Lung (tissue), 11 donors: ENCODE measurements at regions not wholly inside any gene's neighbourhood (a gene's known extent, or its start where the extent isn't known, plus 50 kb on each side); places are given as distances from the start of the nearest gene placed in this dataset.
A peak's percentile ranks its signal among the peaks of the same experiment; 100 is the strongest.

Source experiments
- ATAC-seq: fragments of 200-7000 bp; cut with Tn5 transposase; one replicate; pipeline ENCODE4 v1.9.1; 2020; ENCODE audit warnings: moderate number of reproducible peaks; ENCODE audit not compliant: insufficient read depth, low FRiP score
- DNase-seq, 3 donors: peaks; one replicate each; pipeline ENCODE4 v3.0.0-alpha.2; 2013 to 2017
- H3K27ac ChIP-seq, 2 donors: one replicate each; pipeline ENCODE4 v1.5.1; 2013; ENCODE audit warnings: mild to moderate bottlenecking in 2 of 2, moderate library complexity in 2 of 2, control low read depth in 1 of 2, inconsistent platforms in 1 of 2, low read depth in 1 of 2, low read length in 1 of 2
- H3K27me3 ChIP-seq, 3 donors: one replicate each; pipeline ENCODE4 v1.5.1; 2013; ENCODE audit warnings: low read length in 2 of 3; ENCODE audit not compliant: control insufficient read depth in 3 of 3, insufficient read depth in 3 of 3
- H3K36me3 ChIP-seq, 4 donors: one replicate each; pipeline ENCODE4 v1.5.1; 2013; ENCODE audit warnings: low read length in 4 of 4, mild to moderate bottlenecking in 1 of 4, moderate library complexity in 1 of 4; ENCODE audit not compliant: control insufficient read depth in 4 of 4, insufficient read depth in 4 of 4
- H3K4me1 ChIP-seq, 5 donors: one replicate each; pipeline ENCODE4 v1.5.1; 2013; ENCODE audit warnings: low read length in 5 of 5, mild to moderate bottlenecking in 2 of 5, moderate library complexity in 1 of 5; ENCODE audit not compliant: control insufficient read depth in 5 of 5, insufficient read depth in 5 of 5
- H3K4me3 ChIP-seq: one replicate; pipeline ENCODE4 v1.5.1; 2013; ENCODE audit warnings: mild to moderate bottlenecking, control low read depth, moderate library complexity
- H3K9ac ChIP-seq, 2 donors: one replicate each; pipeline ENCODE4 v1.5.1; 2013; ENCODE audit warnings: low read length in 2 of 2, control low read depth in 1 of 2; ENCODE audit not compliant: insufficient read depth in 1 of 2
- H3K9me3 ChIP-seq, 4 donors: one replicate each; pipeline ENCODE4 v1.5.1; 2013; ENCODE audit warnings: low read length in 3 of 4, mild to moderate bottlenecking in 1 of 4, moderate library complexity in 1 of 4; ENCODE audit not compliant: control insufficient read depth in 4 of 4, insufficient read depth in 3 of 4
- WGBS, 2 donors: extraction: QIAGEN DNeasy Blood & Tissue Kit; methylation state at CpG; one replicate each; pipeline ENCODE4 v1.1.7; 2013; 5-methylcytosine and 5-hydroxymethylcytosine counted together
- TF ChIP-seq, protein P1 (sequence below): IDR thresholded peaks from 2 replicates; pipeline ENCODE4 v1.5.1; 2012; ENCODE audit warnings: mild to moderate bottlenecking; ENCODE audit errors: control extremely low read depth, extremely low read depth
- donor health status: control.
- donor health status: control.
- donor health status: Bipolar disorder and iron deficiency.
- donor health status: healthy.
- donor health status: DM: yes; HTN: yes; CAD: no.

DNA sequence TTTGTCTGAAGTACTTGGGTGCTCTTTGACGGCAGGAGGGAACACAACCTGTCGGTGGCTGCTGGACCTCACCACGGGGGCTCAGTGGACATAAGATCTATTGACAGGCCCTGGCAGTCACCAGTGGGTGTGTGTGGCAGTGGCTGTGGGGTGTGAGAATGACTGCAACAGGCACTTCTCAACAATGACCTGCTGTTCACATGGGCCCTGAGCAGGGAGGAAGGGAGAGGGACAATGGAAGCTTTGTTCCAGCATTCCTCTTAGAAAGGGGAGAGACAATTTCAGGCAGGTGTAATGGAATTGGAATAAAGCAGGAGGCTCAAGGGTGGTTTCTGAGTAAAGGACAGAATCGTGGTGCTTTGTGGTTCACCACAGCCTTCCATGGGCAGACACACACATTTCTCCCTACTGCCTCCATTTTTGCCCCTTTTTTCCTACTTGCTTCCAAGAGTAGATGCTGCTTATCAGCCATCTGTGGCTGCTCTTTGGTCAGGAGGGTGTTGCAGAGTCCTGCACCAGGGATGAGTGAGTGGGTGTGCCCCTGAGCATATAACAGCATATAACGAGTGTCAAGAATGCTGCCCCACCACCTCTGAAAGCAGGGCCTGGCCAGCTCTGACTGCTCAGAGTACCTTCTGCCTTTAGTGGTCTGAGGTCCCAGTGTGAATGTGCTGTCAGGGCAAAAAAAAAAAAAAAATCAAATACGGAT is 267.7 kb downstream of the RASSF9 start:
- Histone ChIP-seq H3K27me3 (no peaks in the 10 kb centered on the region), H3K4me1 (peaks cover 0 to 4% (median 0%) of the 10 kb centered on the region in 5 donors), H3K36me3 (no peaks in the 10 kb centered on the region), H3K9ac (no peak overlapping the region), H3K9me3 (no peaks in the 10 kb centered on the region), H3K4me3 (no peak overlapping the region), H3K27ac (no peak overlapping the region)
- TF ChIP-seq, protein P1, sequence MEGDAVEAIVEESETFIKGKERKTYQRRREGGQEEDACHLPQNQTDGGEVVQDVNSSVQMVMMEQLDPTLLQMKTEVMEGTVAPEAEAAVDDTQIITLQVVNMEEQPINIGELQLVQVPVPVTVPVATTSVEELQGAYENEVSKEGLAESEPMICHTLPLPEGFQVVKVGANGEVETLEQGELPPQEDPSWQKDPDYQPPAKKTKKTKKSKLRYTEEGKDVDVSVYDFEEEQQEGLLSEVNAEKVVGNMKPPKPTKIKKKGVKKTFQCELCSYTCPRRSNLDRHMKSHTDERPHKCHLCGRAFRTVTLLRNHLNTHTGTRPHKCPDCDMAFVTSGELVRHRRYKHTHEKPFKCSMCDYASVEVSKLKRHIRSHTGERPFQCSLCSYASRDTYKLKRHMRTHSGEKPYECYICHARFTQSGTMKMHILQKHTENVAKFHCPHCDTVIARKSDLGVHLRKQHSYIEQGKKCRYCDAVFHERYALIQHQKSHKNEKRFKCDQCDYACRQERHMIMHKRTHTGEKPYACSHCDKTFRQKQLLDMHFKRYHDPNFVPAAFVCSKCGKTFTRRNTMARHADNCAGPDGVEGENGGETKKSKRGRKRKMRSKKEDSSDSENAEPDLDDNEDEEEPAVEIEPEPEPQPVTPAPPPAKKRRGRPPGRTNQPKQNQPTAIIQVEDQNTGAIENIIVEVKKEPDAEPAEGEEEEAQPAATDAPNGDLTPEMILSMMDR: no peak
- WGBS, 2 donors: 81 to 82% methylated on average over 6 of the region's 6 CpGs
- ATAC-seq: no peak
- peak; percentile 6 to 18 (median 16) for DNase-seq

DNA sequence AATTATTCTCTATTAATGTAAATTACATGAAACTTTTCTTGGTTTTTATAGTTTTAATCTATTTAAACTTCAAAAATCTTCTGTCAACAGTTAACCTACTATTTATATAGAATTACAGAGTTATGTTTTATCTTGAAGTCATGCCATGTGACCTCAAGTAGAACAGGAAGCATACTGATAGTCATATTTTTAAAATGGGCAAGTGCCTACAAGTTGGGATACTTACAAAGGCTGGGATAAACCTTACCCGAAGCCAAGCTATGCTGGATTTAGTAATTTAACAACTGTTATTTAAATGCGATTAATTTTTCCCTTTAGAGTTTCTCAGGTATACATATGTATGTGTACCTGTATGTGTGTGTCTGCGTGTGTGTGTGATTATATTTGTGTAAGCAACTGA is 266.9 kb downstream of the RASSF9 start:
- H3K9me3 ChIP-seq: no peaks in the 10 kb centered on the region
- no peak overlapping the region for H3K9ac ChIP-seq
- H3K27me3 ChIP-seq: no peaks in the 10 kb centered on the region
- no peak overlapping the region for H3K4me3 ChIP-seq
- H3K4me1 ChIP-seq: peaks cover 0 to 4% (median 0%) of the 10 kb centered on the region in 5 donors
- no peak for ATAC-seq
- no peak overlapping the region for H3K27ac ChIP-seq
- DNase-seq: peak in 1 of 3 donors; percentile 10
- no peaks in the 10 kb centered on the region for H3K36me3 ChIP-seq
- WGBS, 2 donors: 84 to 92% methylated on average over 3 of the region's 3 CpGs
- TF ChIP-seq, protein P1: no peak

DNA sequence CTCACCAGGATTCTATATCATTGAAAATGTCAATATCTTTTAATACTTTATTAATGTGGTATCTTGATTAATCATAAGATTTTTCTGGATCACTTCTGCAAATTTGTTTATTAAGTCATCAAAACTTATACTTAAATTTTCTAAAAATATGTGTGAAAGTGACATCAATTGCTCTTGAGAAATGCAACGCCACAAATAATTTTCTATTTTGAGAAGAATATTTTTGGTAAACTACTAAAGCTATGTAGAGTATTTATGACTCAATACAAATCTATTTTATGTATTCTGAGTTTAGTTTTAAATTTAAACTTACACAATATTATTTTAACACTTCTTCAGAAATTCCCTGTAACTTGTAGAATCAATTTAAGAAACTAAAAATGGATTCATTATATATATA is 263.3 kb downstream of the RASSF9 start:
- Histone ChIP-seq H3K9ac (no peak overlapping the region), H3K27me3 (no peaks in the 10 kb centered on the region), H3K27ac (no peak overlapping the region), H3K9me3 (no peaks in the 10 kb centered on the region), H3K4me1 (peaks cover 0 to 4% (median 0%) of the 10 kb centered on the region in 5 donors), H3K36me3 (no peaks in the 10 kb centered on the region), H3K4me3 (no peak overlapping the region)
- ATAC-seq: no peak
- TF ChIP-seq, protein P1: no peak
- DNase-seq: no peak
- WGBS, 2 donors: 80 to 86% methylated on average over 1 of the region's 1 CpG
